AG09319 (cell line): ENCODE measurements at regions not wholly inside any gene's neighbourhood (a gene's known extent, or its start where the extent isn't known, plus 50 kb on each side); places are given as distances from the start of the nearest gene placed in this dataset.

ENCODE experiments used
- DNase-seq: peaks from one replicate; pipeline ENCODE4 v3.0.0-alpha.2; 2010; ENCODE audit warnings: low read depth; ENCODE audit errors: extremely low read depth
- TF ChIP-seq, protein P1 (sequence below): IDR thresholded peaks from 2 replicates; pipeline ENCODE4 v1.5.1; 2011; ENCODE audit warnings: low read depth, mild to moderate bottlenecking, inconsistent platforms, low read length, moderate library complexity

DNA sequence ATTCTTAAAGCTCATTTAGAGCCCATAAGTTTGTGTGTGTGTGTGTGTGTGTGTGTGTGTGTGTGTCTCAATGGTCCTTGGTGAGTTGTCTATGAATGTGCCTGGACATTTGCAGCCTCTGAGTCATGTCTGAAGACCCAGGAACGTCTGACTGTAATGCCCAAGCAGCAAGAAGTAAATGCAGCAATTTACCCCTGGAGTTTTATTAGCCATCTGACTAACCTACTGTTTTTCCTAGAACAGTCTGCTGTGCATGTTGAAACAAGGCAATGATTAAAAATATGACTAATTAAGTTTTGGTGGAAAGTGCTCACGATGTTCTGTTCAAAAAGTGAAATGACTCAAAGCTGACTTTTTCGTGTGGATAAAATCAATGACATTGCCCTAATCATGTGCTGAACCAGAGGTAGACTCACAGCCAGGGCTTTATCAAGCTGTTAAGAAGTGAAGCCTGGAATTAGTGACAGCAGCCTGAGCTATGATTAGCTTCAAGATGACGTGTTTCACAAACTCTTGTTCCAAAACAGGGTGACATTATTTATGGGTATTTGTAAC, 201.6 kb downstream of the CPE start:
- no peak for DNase-seq
- TF ChIP-seq, protein P1, sequence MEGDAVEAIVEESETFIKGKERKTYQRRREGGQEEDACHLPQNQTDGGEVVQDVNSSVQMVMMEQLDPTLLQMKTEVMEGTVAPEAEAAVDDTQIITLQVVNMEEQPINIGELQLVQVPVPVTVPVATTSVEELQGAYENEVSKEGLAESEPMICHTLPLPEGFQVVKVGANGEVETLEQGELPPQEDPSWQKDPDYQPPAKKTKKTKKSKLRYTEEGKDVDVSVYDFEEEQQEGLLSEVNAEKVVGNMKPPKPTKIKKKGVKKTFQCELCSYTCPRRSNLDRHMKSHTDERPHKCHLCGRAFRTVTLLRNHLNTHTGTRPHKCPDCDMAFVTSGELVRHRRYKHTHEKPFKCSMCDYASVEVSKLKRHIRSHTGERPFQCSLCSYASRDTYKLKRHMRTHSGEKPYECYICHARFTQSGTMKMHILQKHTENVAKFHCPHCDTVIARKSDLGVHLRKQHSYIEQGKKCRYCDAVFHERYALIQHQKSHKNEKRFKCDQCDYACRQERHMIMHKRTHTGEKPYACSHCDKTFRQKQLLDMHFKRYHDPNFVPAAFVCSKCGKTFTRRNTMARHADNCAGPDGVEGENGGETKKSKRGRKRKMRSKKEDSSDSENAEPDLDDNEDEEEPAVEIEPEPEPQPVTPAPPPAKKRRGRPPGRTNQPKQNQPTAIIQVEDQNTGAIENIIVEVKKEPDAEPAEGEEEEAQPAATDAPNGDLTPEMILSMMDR: no peak

DNA sequence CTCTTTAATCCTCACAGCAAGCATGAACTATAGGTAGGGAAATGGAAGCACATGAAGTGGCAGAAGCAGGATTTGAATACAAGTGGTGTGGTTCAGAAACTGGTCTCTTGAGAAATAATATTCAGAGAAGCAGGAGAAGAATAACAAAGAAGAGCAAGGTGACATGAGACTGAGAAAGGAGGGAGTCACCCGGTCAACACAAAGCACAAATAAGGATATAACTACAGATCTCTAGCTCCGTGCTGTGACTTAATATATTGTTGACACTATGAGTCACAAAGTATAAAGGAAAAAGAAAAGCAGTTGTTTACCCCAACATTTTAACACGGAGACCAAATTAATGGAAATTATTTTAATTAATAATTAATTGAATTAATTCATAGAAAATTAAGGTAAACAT, 204.5 kb downstream of the CPE start:
- DNase-seq: no peak
- TF ChIP-seq, protein P1: no peak

DNA sequence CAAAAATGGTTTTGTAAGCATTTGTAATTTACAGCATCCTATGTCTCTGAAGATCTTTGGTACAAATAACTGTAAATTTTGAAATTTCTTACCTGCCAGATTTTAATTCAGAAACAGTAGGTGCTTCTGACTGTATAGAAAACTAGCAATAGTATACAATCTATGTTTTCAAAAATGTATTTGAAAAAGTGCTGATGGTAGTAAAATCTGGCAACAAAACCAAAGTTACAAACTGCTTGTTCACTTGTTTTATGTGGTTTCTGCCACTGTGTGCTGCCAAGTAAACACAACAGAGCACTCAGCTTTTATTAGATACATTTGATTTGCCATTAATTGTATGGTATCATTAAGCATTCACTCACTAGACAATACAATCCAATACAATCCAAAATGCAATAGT, 206.1 kb downstream of the CPE start:
- DNase-seq: no peak
- TF ChIP-seq, protein P1: no peak

DNA sequence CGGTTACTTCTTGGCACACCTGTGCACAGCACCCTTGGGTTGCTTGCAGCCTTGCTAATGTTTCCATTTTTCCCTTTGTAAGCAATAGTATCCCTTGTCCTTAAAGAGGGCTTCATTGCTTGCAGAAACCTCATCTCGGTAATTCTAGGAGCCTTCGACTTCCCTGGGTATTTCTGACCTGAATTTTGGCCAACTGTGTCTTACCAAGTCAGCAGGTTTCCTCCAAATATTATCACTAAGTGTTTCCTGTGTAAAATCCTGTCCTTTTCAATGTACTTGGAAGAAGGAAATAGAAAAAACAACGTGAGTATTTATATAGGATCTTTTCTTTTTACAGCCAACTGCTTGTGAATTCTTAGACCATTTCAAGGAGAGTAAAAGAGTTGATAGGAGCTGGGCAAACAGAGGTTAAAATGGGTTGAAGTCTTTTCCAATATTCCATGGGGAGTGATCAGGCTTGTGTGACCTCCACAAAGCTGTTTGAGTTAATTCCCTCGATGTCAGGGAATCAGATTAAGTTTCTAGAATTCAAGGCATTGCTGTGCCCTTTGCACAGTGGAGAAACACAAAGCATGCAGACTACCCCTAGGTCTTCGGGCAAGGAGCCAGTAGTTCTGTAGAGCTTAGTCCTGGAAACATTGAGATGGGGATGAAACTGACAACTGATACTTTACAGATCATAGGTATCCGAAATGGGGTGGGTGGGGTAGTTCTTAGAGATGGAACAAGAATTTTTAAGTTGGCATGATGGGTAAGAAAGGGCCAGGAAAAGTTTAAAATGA, 209.9 kb downstream of the CPE start:
- TF ChIP-seq, protein P1: no peak
- DNase-seq: no peak

DNA sequence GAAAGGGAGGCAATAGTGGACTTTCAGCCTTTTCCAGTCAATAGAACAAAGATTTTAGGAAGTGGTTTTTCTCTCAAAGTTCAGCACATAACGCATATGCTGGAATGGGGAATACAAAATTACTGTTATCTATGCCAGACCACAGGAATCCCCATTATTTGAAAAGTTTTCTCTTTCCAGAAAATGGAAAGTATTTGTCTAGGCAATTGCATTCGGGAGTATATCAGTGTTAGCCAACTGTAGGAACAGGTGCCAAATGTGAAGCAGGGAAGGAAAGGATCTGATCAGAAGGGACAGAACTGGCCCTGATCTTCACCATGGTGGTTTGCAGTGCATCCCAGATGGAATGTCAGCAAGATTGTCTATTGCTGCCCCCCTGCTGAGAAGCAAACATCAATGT, 213.6 kb downstream of the CPE start:
- TF ChIP-seq, protein P1: no peak
- DNase-seq: no peak

DNA sequence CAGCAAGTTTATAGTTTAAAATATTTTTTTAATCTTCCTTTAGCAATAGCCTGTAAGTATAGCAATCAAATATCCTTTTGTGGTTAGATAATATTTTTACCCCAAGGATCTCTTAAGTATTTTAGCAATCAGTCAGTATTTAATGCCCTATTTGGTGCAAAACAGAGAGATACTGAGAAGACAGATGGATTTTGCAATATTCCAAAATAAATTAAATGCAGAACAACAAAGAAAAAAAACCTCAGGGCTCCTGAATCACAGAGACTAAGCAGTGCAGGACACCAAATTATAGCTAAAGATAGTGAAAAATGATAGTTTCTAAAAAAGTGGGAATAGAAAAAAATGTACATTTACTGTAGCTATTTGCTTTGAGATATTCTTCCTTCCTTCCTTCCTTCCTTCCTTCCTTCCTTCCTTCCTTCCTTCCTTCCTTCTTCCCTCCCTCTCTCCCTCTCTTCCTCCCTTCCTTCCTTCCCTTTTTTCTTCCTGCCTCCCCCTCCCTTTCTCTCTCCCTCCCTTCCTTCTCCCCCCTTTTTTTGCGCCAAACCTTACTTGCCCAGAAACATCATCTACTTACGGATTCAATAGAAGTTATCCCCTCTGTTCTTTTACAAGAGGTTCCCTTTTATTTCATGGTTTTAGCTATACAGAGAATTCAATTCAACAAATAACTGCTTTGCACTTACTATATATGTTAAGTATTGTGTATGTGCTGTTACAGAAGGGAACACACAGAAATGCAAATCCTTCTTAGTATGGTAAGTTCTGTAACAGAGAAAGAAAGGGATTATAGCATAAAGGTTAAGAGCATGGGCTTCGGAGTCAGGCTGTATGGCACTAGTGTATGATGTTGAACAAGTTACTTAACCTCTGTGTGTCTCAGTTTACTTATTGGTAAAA, 219.0 kb downstream of the CPE start:
- no peak for DNase-seq
- TF ChIP-seq, protein P1: no peak
